Upper lobe of right lung (tissue), 1 donor: ENCODE measurements at regions not wholly inside any gene's neighbourhood (a gene's known extent, or its start where the extent isn't known, plus 50 kb on each side); places are given as distances from the start of the nearest gene placed in this dataset.

Source experiments
- ATAC-seq: fragments of 200-7000 bp; cut with Tn5 transposase; one replicate; pipeline ENCODE4 v1.9.1; 2020; ENCODE audit warnings: mild to moderate bottlenecking, moderate library complexity
- DNase-seq: peaks from one replicate; pipeline ENCODE4 v3.0.0-alpha.2; 2020
- H3K27ac ChIP-seq: fragments of 200-600 bp; one replicate; pipeline ENCODE4 v1.8.0; 2022
- H3K27me3 ChIP-seq: fragments of 200-600 bp; one replicate; pipeline ENCODE4 v1.8.0; 2022; ENCODE audit warnings: mild to moderate bottlenecking
- H3K36me3 ChIP-seq: fragments of 200-600 bp; one replicate; pipeline ENCODE4 v1.8.0; 2022
- H3K4me1 ChIP-seq: fragments of 200-600 bp; one replicate; pipeline ENCODE4 v1.8.0; 2022
- H3K4me3 ChIP-seq: fragments of 200-600 bp; one replicate; pipeline ENCODE4 v1.8.0; 2022; ENCODE audit warnings: mild to moderate bottlenecking
- H3K9me3 ChIP-seq: fragments of 200-600 bp; one replicate; pipeline ENCODE4 v1.8.0; 2022
- intact Hi-C: fragments of 100-400 bp; cut with DNase I; formaldehyde crosslinking; loops from one replicate; pipeline ENCODE4 v1.11.0; 2022
- TF ChIP-seq, protein P1 (sequence below): fragments of 200-600 bp; IDR thresholded peaks from one replicate; pipeline ENCODE4 v1.8.0; 2022; ENCODE audit warnings: antibody characterized with exemption
- donor health status: DM: no; HTN: yes; CAD: no; lungs with severe emphysema.

DNA sequence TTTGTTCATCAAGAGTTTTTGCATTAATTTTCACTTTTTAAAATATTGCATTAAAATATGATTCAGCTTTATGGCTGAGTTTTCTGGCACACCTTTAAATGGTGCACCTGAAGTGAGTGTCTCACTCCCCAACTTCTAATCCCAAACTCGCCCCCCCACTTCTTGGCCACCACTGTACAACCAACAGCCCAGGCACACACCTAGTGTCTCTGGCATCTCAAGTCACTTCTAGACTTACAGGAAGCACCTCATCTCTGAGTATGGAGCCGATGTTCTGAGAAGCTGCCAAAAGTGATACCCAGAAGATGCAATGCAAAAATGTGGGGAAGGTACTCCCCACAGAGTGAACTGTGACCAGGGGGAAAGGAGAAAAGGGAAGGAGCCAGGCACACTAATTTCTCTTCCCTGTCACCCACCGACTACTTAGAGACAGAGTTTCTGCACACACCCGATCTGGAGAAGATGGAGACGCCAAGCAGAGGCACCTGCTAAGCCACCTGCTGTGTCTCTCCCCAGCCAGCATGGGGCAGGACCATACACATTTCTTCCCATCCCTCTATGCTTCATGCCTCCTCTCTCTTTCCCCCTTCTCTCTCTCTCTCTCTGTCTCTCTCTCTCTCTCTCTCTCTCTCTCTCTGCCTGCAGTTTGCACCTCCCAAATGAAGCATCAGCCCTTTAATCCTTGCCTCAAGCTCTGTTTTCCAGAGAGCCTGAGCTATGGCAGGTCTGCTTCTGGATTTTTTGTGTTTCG is 155.3 kb upstream of the ZNF507 start:
- intact Hi-C loops, result no loop called here
- ATAC-seq (no peak), DNase-seq (no peak)
- no peak overlapping the region for H3K4me3 ChIP-seq
- no peak overlapping the region for H3K27ac ChIP-seq
- H3K9me3 ChIP-seq, result no peaks in the 10 kb centered on the region
- no peaks in the 10 kb centered on the region for H3K36me3 ChIP-seq
- TF ChIP-seq, protein P1, sequence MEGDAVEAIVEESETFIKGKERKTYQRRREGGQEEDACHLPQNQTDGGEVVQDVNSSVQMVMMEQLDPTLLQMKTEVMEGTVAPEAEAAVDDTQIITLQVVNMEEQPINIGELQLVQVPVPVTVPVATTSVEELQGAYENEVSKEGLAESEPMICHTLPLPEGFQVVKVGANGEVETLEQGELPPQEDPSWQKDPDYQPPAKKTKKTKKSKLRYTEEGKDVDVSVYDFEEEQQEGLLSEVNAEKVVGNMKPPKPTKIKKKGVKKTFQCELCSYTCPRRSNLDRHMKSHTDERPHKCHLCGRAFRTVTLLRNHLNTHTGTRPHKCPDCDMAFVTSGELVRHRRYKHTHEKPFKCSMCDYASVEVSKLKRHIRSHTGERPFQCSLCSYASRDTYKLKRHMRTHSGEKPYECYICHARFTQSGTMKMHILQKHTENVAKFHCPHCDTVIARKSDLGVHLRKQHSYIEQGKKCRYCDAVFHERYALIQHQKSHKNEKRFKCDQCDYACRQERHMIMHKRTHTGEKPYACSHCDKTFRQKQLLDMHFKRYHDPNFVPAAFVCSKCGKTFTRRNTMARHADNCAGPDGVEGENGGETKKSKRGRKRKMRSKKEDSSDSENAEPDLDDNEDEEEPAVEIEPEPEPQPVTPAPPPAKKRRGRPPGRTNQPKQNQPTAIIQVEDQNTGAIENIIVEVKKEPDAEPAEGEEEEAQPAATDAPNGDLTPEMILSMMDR, result no peak
- H3K4me1 ChIP-seq, result no peaks in the 10 kb centered on the region
- no peaks in the 10 kb centered on the region for H3K27me3 ChIP-seq

DNA sequence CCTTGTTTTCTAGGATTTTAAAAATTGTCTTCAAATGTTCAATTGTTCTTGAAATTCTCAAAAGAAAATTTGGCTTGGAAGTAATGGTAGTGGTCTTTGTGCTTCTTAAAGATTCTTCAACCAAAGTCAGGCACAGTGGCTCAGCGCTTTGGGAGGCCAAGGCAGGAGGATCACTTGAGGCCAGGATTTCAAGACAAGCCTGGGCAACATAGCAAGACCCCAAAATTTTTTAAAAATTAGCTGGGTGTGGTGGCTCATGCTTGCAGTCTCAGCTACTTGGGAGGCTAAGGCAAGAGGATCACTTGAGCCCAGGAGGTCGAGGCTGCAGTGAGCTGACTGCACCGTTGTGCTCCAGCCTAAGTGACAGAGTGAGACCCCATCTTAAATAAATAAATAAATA is 153.5 kb upstream of the ZNF507 start:
- DNase-seq, result no peak
- H3K4me1 ChIP-seq, result no peaks in the 10 kb centered on the region
- no peak for ATAC-seq
- intact Hi-C loops, result no loop called here
- no peaks in the 10 kb centered on the region for H3K36me3 ChIP-seq
- H3K27me3 ChIP-seq, result no peaks in the 10 kb centered on the region
- TF ChIP-seq, protein P1, result no peak
- H3K9me3 ChIP-seq, result no peaks in the 10 kb centered on the region
- no peak overlapping the region for H3K4me3 ChIP-seq
- no peak overlapping the region for H3K27ac ChIP-seq

- DNase-seq (no peak), ATAC-seq (no peak)
- Histone ChIP-seq H3K27ac (no peak overlapping the region), H3K4me1 (no peaks in the 10 kb centered on the region), H3K27me3 (no peaks in the 10 kb centered on the region), H3K36me3 (no peaks in the 10 kb centered on the region), H3K9me3 (no peaks in the 10 kb centered on the region), H3K4me3 (no peak overlapping the region)
- intact Hi-C loops, result no loop called here
- TF ChIP-seq, protein P1, result no peak
Observed at GRCh38 chr19:32195706-32196610, 149.5 kb upstream of the ZNF507 start.

DNA sequence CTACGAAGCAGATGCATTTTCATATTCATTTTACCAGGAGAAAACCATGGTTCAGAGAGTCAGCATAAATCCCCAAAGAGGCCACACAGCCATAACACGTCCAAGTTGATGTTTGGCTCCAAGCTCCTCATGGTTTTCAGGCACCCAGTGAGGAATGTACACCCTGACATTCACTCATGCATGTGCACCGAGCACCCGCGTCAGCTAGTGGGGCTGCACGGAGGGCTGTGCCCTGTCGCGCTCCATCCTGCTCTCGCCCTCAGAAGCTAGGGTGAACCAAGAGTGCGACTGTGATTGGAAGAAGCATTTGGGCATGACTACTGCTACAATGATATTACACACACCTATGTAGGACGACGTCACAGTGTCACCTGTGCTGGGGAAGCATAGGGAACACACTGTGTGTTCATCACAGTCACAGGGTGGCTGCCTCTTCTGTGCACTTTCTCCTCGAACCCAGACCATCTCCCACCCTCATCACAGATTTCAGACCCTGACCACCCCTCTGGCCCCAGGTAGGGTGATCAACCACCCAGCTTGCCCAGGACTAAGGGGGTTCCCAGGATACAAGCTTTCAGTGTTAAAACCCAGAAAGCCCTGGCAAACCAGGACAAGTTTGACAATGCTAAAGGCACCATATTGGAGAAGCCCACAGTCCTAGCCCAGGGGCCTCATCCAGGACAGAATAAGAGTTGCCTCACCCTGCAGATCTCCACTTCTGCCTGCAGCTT is 148.6 kb upstream of the ZNF507 start:
- Histone ChIP-seq H3K27me3 (no peaks in the 10 kb centered on the region), H3K9me3 (no peaks in the 10 kb centered on the region), H3K36me3 (no peaks in the 10 kb centered on the region), H3K27ac (no peak overlapping the region), H3K4me3 (no peak overlapping the region), H3K4me1 (no peaks in the 10 kb centered on the region)
- ATAC-seq, result no peak
- TF ChIP-seq, protein P1, result no peak
- intact Hi-C loops, result no loop called here
- no peak for DNase-seq

GRCh38 chr19:32197896-32198882 is 147.2 kb upstream of the ZNF507 start:
- no peaks in the 10 kb centered on the region for H3K9me3 ChIP-seq

More at GRCh38 chr19:32197896-32198882, 147.2 kb upstream of the ZNF507 start:
- no peaks in the 10 kb centered on the region for H3K36me3 ChIP-seq
- no peak overlapping the region for H3K27ac ChIP-seq
- ATAC-seq (no peak), DNase-seq (no peak)
- H3K27me3 ChIP-seq, result no peaks in the 10 kb centered on the region
- intact Hi-C loops, result no loop called here
- TF ChIP-seq, protein P1, result no peak
- no peaks in the 10 kb centered on the region for H3K4me1 ChIP-seq
- no peak overlapping the region for H3K4me3 ChIP-seq
